Osteoblast (primary cell): ENCODE measurements at regions not wholly inside any gene's neighbourhood (a gene's known extent, or its start where the extent isn't known, plus 50 kb on each side); places are given as distances from the start of the nearest gene placed in this dataset.

Source experiments
- DNase-seq: peaks from one replicate; pipeline ENCODE4 v3.0.0; 2011; ENCODE audit warnings: low spot score, mixed read lengths; ENCODE audit not compliant: insufficient read length; ENCODE audit errors: missing footprints
- H2AFZ ChIP-seq: 2 replicates; pipeline ENCODE4 v1.6.0; 2011; ENCODE audit warnings: mild to moderate bottlenecking, low read length
- H3K27ac ChIP-seq: 2 replicates; pipeline ENCODE4 v1.5.1; 2011; ENCODE audit warnings: mild to moderate bottlenecking, low read depth, low read length, moderate library complexity
- H3K27me3 ChIP-seq: 2 replicates; pipeline ENCODE4 v1.6.0; 2012; ENCODE audit warnings: mild to moderate bottlenecking, control low read depth, inconsistent platforms, low read length, moderate library complexity; ENCODE audit not compliant: insufficient read depth
- H3K36me3 ChIP-seq: 2 replicates; pipeline ENCODE4 v1.5.1; 2011; ENCODE audit warnings: mild to moderate bottlenecking, low read length, control low read depth, moderate library complexity; ENCODE audit not compliant: insufficient read depth
- H3K4me1 ChIP-seq: 2 replicates; pipeline ENCODE4 v1.5.1; 2011; ENCODE audit warnings: mild to moderate bottlenecking, low read length, control low read depth, moderate library complexity; ENCODE audit not compliant: insufficient read depth
- H3K4me2 ChIP-seq: 2 replicates; pipeline ENCODE4 v1.6.0; 2011; ENCODE audit warnings: mild to moderate bottlenecking, low read length; ENCODE audit not compliant: insufficient read depth
- H3K4me3 ChIP-seq: fragments of 200-600 bp; sonication (generic); 3 replicates; pipeline ENCODE4 v1.5.1; 2012; ENCODE audit warnings: mild to moderate bottlenecking, low read length, inconsistent platforms; ENCODE audit not compliant: insufficient read depth
- H3K79me2 ChIP-seq: 2 replicates; pipeline ENCODE4 v1.6.0; 2012; ENCODE audit warnings: mild to moderate bottlenecking, low read length, control low read depth, inconsistent platforms; ENCODE audit not compliant: insufficient read depth
- H3K9me3 ChIP-seq: 2 replicates; pipeline ENCODE4 v1.5.1; 2011; ENCODE audit warnings: low read depth, low read length, control low read depth
- H4K20me1 ChIP-seq: 2 replicates; pipeline ENCODE4 v1.6.0; 2012; ENCODE audit warnings: mild to moderate bottlenecking, low read length, control low read depth; ENCODE audit not compliant: insufficient read depth
- CTCF ChIP-seq: IDR thresholded peaks from 2 replicates; pipeline ENCODE4 v1.5.1; 2011; ENCODE audit warnings: mild to moderate bottlenecking, low read depth, low read length, moderate library complexity; ENCODE audit errors: extremely low read depth

GRCh38 chr18:41538751-41539150 is 416.3 kb upstream of the PIK3C3 start:
- Histone ChIP-seq H3K36me3 (no peaks in the 10 kb centered on the region), H3K27me3 (no peaks in the 10 kb centered on the region), H3K4me1 (no peaks in the 10 kb centered on the region), H3K79me2 (no peaks in the 10 kb centered on the region), H4K20me1 (no peaks in the 10 kb centered on the region), H3K27ac (no peak overlapping the region), H2AFZ (no peak overlapping the region), H3K4me3 (no peak overlapping the region), H3K9me3 (no peaks in the 10 kb centered on the region), H3K4me2 (no peak overlapping the region)
- no peak for DNase-seq
- no peak for TF ChIP-seq CTCF

GRCh38 chr18:41537666-41538065 is 417.4 kb upstream of the PIK3C3 start:
- H3K79me2 ChIP-seq: no peaks in the 10 kb centered on the region
- no peaks in the 10 kb centered on the region for H3K4me1 ChIP-seq
- no peaks in the 10 kb centered on the region for H3K27me3 ChIP-seq
- H4K20me1 ChIP-seq: no peaks in the 10 kb centered on the region
- H3K27ac ChIP-seq: no peak overlapping the region
- H3K9me3 ChIP-seq: no peaks in the 10 kb centered on the region
- no peak overlapping the region for H3K4me3 ChIP-seq
- TF ChIP-seq CTCF: no peak
- no peak overlapping the region for H2AFZ ChIP-seq
- DNase-seq: no peak
- no peak overlapping the region for H3K4me2 ChIP-seq
- no peaks in the 10 kb centered on the region for H3K36me3 ChIP-seq

GRCh38 chr18:41532344-41533086 is 422.5 kb upstream of the PIK3C3 start:
- TF ChIP-seq CTCF: no peak
- no peak overlapping the region for H3K4me2 ChIP-seq
- H3K79me2 ChIP-seq: no peaks in the 10 kb centered on the region
- H3K27me3 ChIP-seq: no peaks in the 10 kb centered on the region
- no peak overlapping the region for H3K27ac ChIP-seq
- H3K9me3 ChIP-seq: peaks cover 7% of the 10 kb centered on the region
- H2AFZ ChIP-seq: no peak overlapping the region
- H3K4me3 ChIP-seq: no peak overlapping the region
- H4K20me1 ChIP-seq: no peaks in the 10 kb centered on the region
- H3K36me3 ChIP-seq: no peaks in the 10 kb centered on the region
- H3K4me1 ChIP-seq: no peaks in the 10 kb centered on the region
- no peak for DNase-seq

DNA sequence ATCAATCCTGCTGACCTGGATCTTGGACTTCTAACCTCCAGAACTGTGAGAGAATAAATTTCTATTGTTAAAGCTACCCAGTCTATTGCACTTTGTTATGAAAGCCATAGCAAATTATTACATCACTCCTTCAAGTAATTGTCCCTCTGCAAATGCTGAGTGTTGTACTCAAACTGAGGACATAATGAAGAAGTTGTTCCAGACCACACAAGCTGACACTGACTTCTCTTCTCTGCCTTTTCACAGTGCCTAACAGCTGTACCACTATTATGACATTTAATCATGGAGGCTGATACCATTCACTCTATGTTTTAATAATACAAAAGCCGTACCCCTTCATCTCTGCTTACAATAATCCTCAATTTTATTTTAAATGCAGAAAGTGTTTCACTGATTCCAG is 424.1 kb upstream of the PIK3C3 start:
- no peak overlapping the region for H3K27ac ChIP-seq
- H3K36me3 ChIP-seq: no peaks in the 10 kb centered on the region
- H3K79me2 ChIP-seq: no peaks in the 10 kb centered on the region
- no peak overlapping the region for H2AFZ ChIP-seq
- no peak for TF ChIP-seq CTCF
- no peak overlapping the region for H3K4me3 ChIP-seq
- H3K4me2 ChIP-seq: no peak overlapping the region
- H3K27me3 ChIP-seq: no peaks in the 10 kb centered on the region
- no peak for DNase-seq
- H3K4me1 ChIP-seq: no peaks in the 10 kb centered on the region
- peaks cover 7% of the 10 kb centered on the region for H3K9me3 ChIP-seq
- H4K20me1 ChIP-seq: no peaks in the 10 kb centered on the region
